ENCODE measurements at regions not wholly inside any gene's neighbourhood (a gene's known extent, or its start where the extent isn't known, plus 50 kb on each side); places are given as distances from the start of the nearest gene placed in this dataset.

DNA sequence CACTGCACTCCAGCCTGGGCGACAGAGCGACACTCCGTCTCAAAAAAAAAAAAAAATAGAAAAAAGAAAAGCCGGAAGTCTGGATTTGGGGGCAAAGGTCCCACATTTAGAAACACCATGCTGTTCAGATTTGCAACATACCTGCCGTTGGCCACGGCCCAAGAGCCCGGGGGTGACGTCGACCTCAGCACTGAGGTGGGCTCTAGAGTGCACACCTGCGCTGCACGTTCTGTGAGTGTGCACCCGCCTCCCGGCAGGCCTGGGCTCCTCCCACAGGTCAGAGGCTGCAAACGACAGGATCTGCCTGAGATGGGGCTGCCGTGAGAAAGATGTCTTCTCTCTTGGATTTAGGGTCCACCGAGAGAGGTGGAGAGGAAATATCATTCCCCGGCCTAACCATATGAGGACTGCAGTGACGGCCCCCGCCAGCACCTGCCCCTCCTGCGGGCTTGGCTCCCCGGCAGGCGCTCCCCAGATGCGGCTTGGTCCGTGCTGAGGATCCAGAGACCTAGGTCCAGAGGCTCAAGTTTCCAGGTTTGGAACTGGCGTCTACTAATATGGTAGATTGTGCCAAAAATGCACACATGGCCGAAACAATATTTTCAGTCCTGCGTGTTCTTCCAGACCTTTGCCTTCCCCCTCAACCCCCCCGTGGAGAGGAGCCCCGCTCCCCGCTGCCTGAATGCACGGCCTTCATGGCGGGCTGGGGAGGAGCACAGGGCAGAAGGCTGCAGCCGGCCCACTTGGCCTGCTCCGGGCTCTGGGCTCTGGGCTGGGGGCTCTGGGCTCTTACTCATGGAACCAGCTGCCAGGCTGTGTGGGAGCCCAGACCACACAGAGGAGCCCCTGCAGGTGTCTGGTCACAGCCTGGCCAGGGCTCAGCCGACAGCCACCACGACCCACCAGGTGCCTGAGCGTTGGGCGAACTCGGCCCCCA lies 58.8 kb upstream of the FBRSL1 start:
- H3K36me3 ChIP-seq (ENCODE audit: control insufficient read depth, insufficient read depth, low read length, severe bottlenecking), result no peaks in the 10 kb centered on the region
- H3K9ac ChIP-seq (ENCODE audit: low read length), result no peak overlapping the region
- H3K27me3 ChIP-seq (replicated peaks; ENCODE audit: control insufficient read depth, insufficient read depth, low read length), result peaks cover 67% of the 10 kb centered on the region
- peaks cover 4% of the 10 kb centered on the region for H3K9me3 ChIP-seq (ENCODE audit: control insufficient read depth, low read length)
- no peak for DNase-seq (ENCODE audit: low read depth)
- H3K4me1 ChIP-seq (ENCODE audit: control insufficient read depth, insufficient read depth, low read length), result peaks cover 10% of the 10 kb centered on the region
- no peak overlapping the region for H3K4me3 ChIP-seq (ENCODE audit: low read length)

DNA sequence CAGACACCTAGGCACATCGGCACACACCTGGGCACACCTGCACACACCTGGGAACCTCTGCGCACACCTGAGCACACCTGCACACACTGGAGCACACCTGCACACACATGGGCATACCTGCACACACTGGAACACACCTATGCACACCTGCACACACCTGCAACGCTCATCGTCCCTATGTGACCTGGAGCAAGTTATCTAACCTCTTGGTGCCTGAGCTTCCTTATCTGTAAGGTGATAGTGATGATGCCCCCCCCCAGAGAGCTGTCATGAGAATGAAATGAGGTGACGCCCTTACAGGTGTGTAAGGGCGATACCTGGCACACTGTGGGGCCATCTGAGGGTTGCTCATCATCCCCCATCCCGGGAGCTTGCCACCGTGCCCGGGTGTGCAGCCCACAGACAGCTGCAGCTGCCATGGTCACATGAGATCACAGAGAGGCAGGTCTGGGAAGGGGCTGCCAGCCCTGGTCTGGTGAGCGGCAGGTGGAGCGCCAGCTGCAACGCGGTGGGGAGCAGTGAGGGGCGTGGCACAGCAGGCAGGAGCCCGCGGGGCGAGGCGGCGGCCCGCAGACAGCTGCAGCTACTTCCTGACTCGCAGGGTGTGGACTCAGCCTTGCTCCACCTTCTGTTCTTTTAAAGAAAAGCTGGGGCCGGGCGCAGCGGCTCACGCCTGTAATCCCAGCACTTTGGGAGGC lies 59.9 kb upstream of the FBRSL1 start:
- DNase-seq (ENCODE audit: low read depth), result peak; percentile 44
- peaks cover 10% of the 10 kb centered on the region for H3K4me1 ChIP-seq (ENCODE audit: control insufficient read depth, insufficient read depth, low read length)
- no peaks in the 10 kb centered on the region for H3K36me3 ChIP-seq (ENCODE audit: control insufficient read depth, insufficient read depth, low read length, severe bottlenecking)
- H3K9ac ChIP-seq (ENCODE audit: low read length), result no peak overlapping the region
- peaks cover 7% of the 10 kb centered on the region for H3K9me3 ChIP-seq (ENCODE audit: control insufficient read depth, low read length)
- peaks cover 76% of the 10 kb centered on the region for H3K27me3 ChIP-seq (replicated peaks; ENCODE audit: control insufficient read depth, insufficient read depth, low read length)
- no peak overlapping the region for H3K4me3 ChIP-seq (ENCODE audit: low read length)

DNA sequence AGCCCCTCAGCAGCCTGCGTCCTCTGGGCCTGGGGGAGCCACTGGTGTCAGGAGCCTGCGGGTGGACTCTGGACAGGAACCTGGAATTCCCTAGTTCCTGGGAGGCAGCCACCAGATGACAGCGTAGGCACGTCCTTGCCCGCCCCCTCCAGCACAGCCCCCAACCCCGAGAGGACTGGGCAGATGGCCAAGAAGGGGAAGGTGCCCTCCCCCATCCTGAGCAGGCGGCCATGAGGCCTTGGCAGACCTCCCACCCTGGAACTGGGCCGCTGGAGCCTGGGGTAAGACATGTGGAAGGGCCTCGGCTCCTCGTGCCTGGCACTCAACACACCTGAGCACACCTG lies 60.4 kb upstream of the FBRSL1 start:
- H3K9me3 ChIP-seq (ENCODE audit: control insufficient read depth, low read length), result peaks cover 12% of the 10 kb centered on the region
- DNase-seq (ENCODE audit: low read depth), result no peak
- no peak overlapping the region for H3K4me3 ChIP-seq (ENCODE audit: low read length)
- no peak overlapping the region for H3K9ac ChIP-seq (ENCODE audit: low read length)
- H3K36me3 ChIP-seq (ENCODE audit: control insufficient read depth, insufficient read depth, low read length, severe bottlenecking), result no peaks in the 10 kb centered on the region
- H3K27me3 ChIP-seq (replicated peaks; ENCODE audit: control insufficient read depth, insufficient read depth, low read length), result peaks cover 76% of the 10 kb centered on the region
- H3K4me1 ChIP-seq (ENCODE audit: control insufficient read depth, insufficient read depth, low read length), result peaks cover 10% of the 10 kb centered on the region

DNA sequence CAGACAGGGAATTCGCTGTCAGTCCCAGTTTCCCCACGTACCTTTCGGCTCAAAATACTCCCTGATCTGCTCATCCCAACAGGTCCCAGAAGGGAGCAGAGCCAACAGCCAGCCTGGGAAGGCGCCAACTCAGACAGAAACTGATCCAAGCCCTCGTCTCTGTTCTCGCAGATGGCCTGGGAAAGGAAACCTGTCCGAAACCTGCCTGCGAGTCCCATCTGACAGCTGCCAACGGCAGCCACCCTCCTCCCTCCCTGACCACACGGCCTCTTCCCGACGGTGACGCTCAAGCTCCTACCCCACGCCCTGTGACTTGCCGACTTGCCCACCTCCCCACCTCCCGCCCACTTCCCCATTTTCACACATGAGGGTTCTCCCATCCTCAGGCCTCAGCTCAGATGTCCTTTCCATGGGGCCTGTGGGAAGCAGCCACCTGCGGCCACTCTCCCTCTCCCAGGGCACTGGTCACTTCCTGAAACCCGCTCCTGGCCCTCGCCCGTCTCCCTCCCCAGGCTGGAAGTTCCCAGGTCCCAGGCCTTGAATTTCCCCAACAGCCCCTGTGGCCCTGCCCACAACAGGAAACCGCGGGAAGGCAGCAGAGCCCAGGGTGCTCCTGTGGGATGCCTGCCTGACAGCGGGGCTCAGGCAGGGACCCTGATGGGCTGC lies 60.9 kb upstream of the FBRSL1 start:
- DNase-seq (ENCODE audit: low read depth), result no peak
- H3K9me3 ChIP-seq (ENCODE audit: control insufficient read depth, low read length), result peaks cover 13% of the 10 kb centered on the region
- H3K27me3 ChIP-seq (replicated peaks; ENCODE audit: control insufficient read depth, insufficient read depth, low read length), result peaks cover 76% of the 10 kb centered on the region
- H3K4me1 ChIP-seq (ENCODE audit: control insufficient read depth, insufficient read depth, low read length), result peaks cover 10% of the 10 kb centered on the region
- H3K4me3 ChIP-seq (ENCODE audit: low read length), result no peak overlapping the region
- no peak overlapping the region for H3K9ac ChIP-seq (ENCODE audit: low read length)
- no peaks in the 10 kb centered on the region for H3K36me3 ChIP-seq (ENCODE audit: control insufficient read depth, insufficient read depth, low read length, severe bottlenecking)

DNA sequence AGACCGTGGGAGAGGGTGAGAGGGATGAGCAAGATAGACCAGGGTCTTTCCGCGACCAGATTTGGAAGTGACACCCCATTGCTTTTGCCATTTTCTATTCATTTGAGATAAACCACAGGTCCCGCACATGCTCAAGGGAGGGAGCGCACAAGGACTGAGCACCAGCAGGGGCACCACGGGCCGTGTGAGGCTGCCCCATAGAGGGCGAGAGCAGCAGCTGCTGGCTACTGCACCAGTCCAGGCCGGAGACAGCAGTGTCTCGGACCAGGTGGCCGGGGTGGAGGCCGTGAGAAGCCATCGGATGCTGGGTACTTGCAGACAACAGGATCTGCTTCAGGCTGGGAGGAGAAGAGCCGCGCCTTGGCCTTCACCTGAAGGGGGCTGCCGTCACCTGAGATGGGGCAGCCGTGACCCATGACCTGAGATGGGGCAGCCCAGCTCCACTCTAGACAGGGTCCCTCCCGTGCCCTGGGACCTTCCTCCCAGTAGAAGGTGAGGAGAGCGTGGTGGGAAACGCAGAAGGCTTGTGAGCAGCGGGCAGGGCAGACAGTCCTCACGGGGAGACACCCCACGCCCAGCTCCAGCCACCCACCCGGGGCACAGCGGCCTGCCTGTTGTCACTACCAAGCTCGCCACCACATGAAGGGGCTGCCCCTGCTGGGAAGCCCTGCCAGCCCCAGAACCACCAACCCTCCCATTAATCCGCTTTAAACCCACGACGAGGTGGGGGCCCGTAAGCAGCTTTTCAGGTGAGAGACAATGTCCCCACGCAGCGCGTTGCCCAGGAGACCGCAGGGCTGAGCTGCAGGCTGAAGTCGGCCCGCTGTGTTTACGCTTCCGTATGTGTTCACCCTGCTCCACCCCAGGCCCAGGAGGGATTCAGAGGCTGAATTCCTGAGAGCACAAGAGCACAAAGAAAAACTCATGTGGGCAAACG lies 61.7 kb upstream of the FBRSL1 start:
- no peak overlapping the region for H3K4me3 ChIP-seq (ENCODE audit: low read length)
- H3K9me3 ChIP-seq (ENCODE audit: control insufficient read depth, low read length), result peaks cover 13% of the 10 kb centered on the region
- H3K36me3 ChIP-seq (ENCODE audit: control insufficient read depth, insufficient read depth, low read length, severe bottlenecking), result no peaks in the 10 kb centered on the region
- DNase-seq (ENCODE audit: low read depth), result no peak
- peaks cover 10% of the 10 kb centered on the region for H3K4me1 ChIP-seq (ENCODE audit: control insufficient read depth, insufficient read depth, low read length)
- H3K27me3 ChIP-seq (replicated peaks; ENCODE audit: control insufficient read depth, insufficient read depth, low read length), result peaks cover 71% of the 10 kb centered on the region
- H3K9ac ChIP-seq (ENCODE audit: low read length), result no peak overlapping the region

DNA sequence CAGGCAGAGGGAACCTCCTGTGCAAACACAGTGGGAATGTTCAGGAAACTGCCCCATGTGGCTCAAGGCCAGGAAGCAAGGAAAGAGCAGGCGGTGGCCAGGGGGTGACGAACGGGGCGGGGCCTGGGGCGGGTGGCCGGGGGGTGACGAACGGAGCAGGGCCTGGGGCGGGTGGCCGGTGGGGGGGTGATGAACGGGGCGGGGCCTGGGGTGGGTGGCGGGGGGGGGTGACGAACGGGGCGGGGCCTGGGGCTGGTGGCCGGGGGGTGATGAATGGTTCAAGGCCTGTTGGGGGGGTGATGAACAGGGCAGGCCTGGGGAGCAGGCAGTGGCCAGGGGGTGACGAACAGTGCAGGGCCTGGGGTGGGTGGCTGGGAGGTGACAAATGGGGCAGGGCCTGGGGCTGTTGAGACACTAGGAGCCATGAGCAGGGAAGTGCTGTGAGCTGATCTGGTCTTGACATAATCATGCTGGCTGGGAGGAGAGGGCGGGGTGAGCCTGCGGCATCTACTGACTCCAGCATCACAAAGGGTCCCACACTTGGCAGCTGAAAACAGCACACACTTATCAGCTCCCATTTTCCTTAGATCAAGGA lies 62.7 kb upstream of the FBRSL1 start:
- Histone ChIP-seq H3K9ac (ENCODE audit: low read length) (no peak overlapping the region), H3K9me3 (ENCODE audit: control insufficient read depth, low read length) (peaks cover 13% of the 10 kb centered on the region), H3K36me3 (ENCODE audit: control insufficient read depth, insufficient read depth, low read length, severe bottlenecking) (no peaks in the 10 kb centered on the region), H3K4me1 (ENCODE audit: control insufficient read depth, insufficient read depth, low read length) (peaks cover 2% of the 10 kb centered on the region), H3K27me3 (replicated peaks; ENCODE audit: control insufficient read depth, insufficient read depth, low read length) (peaks cover 71% of the 10 kb centered on the region), H3K4me3 (ENCODE audit: low read length) (no peak overlapping the region)
- no peak for DNase-seq (ENCODE audit: low read depth)

DNA sequence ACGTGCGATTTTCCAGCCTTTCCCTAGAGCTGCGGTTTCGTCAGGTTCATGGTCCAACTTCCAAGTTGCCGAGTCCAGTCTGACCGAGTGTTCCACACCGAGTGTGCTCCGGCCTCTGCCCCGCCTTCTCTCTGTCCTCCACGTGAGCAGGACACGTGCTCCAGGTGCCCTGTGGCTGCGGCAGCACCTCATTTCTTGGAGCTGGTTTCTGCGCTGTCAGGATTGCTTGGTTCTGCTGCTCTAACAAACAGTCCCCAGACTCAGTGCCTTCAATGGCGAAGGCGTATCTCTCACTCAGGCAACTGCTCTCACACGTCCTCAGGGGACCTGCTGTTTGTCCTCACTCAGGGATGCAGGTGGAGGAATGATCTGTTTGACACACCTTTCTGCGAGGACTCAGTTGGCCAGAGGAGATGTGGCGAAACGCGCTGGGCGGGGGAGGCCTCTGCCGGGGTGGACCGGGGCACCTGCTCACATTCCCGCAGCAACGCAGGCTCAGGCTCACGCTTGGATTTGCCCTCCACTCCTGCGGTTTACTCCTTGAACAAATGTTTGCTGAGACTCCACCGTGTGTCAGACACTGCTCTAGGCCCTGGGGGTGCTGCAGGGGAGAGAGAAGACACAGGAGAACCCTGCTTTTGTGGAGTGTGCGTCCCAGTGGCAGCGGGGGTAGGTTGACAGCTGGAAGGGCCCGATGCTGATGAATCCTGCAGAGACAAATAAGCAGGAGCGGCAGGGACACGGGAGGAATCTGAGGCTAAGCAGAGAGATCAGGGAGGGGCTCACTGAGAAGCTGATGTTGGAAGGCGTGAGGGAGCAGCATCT lies 63.4 kb upstream of the FBRSL1 start:
- H3K27me3 ChIP-seq (replicated peaks; ENCODE audit: control insufficient read depth, insufficient read depth, low read length), result peaks cover 71% of the 10 kb centered on the region

DNA sequence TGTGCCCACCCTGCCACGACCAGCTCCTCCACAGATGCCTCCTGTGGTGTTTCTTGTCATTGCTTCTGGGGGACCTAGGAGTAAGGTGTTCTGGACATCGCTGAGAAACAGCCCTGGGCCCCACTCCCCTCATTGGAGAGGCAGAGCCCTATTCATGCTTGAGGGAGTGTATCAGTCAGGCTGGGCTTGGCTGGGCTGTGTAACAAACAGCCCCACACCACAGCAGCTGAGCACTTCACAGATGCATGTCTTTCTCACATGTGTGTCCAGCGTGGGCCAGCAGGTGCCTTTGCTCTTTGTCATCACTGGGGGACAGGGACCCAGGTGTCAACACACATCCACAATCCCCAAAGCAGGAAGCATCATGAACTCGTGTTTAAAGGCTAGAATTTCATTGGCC lies 65.1 kb upstream of the FBRSL1 start:
- DNase-seq (ENCODE audit: low read depth), result no peak
- Histone ChIP-seq H3K9me3 (ENCODE audit: control insufficient read depth, low read length) (peaks cover 17% of the 10 kb centered on the region), H3K9ac (ENCODE audit: low read length) (no peak overlapping the region), H3K4me3 (ENCODE audit: low read length) (no peak overlapping the region), H3K4me1 (ENCODE audit: control insufficient read depth, insufficient read depth, low read length) (no peaks in the 10 kb centered on the region), H3K27me3 (replicated peaks; ENCODE audit: control insufficient read depth, insufficient read depth, low read length) (peaks cover 82% of the 10 kb centered on the region), H3K36me3 (ENCODE audit: control insufficient read depth, insufficient read depth, low read length, severe bottlenecking) (no peaks in the 10 kb centered on the region)

More for the DNA sequence above, 63.4 kb upstream of the FBRSL1 start:
- Histone ChIP-seq H3K36me3 (ENCODE audit: control insufficient read depth, insufficient read depth, low read length, severe bottlenecking) (no peaks in the 10 kb centered on the region), H3K4me1 (ENCODE audit: control insufficient read depth, insufficient read depth, low read length) (no peaks in the 10 kb centered on the region), H3K9ac (ENCODE audit: low read length) (no peak overlapping the region), H3K4me3 (ENCODE audit: low read length) (no peak overlapping the region), H3K9me3 (ENCODE audit: control insufficient read depth, low read length) (peaks cover 13% of the 10 kb centered on the region)
- DNase-seq (ENCODE audit: low read depth), result no peak

DNA sequence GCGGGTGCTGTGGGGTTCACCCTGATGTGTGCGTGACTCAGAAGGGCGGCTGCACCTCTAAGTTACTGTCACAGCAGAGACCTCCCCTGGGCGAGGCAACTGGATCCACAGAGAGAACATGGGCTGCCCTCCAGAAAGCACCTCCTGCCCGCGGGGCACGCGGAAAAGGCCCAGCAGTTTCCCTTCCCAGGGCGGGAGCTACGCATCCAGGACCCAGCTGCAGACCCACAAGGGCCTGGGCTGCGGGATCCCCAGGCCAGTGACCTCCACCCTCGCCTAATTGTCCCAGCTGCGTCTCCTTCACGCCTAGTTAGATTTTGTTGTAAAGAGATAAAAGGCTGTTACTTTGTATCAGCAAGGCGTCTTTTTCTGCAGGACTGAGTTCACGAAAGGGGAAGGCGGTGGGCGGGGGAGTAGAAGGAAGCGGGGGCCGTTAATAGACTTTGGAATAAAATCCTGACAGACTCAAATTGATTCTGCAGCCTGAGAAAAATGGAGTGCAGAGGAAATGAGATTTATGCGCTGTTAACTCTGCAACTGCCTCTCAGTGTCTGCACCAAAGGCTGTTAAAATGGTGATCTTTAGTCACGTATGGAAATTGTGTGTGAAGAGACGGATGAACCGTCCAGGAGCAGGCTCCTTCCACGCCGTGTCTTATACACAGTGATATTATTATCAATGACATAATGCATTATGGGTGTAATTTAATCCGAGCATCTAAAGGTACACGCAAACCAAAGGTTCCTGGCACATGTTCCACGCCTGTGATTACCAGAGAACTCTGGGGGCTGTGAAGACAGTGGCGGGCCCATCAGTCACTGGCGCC lies 65.9 kb upstream of the FBRSL1 start:
- no peaks in the 10 kb centered on the region for H3K4me1 ChIP-seq (ENCODE audit: control insufficient read depth, insufficient read depth, low read length)
- no peaks in the 10 kb centered on the region for H3K36me3 ChIP-seq (ENCODE audit: control insufficient read depth, insufficient read depth, low read length, severe bottlenecking)
- no peak overlapping the region for H3K9ac ChIP-seq (ENCODE audit: low read length)
- peaks cover 80% of the 10 kb centered on the region for H3K27me3 ChIP-seq (replicated peaks; ENCODE audit: control insufficient read depth, insufficient read depth, low read length)
- no peak for DNase-seq (ENCODE audit: low read depth)
- H3K4me3 ChIP-seq (ENCODE audit: low read length), result no peak overlapping the region
- peaks cover 17% of the 10 kb centered on the region for H3K9me3 ChIP-seq (ENCODE audit: control insufficient read depth, low read length)
